ENCODE measurements at regions not wholly inside any gene's neighbourhood (a gene's known extent, or its start where the extent isn't known, plus 50 kb on each side); places are given as distances from the start of the nearest gene placed in this dataset.
A peak's percentile ranks its signal among the peaks of the same experiment; 100 is the strongest.

DNA sequence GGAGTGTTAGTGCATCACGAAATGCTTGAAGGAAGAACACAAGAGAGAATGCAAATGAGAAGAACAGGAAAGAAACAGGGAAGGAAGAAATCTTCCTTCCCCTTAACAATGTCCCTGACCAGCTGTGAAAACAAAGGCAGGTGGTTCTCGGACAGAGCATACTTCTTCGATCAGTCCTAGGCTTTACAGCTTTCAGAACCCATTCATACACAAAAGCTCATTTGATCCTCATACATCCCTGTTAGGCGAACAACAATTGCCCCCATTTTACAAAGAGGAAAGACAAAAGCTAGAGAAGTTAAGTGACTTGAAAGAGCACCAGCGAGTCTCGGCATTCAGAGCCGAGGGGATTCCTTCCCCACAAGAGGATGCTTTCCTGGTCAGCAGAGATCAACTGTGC is 57.2 kb upstream of the LRRC55 start:
- Histone ChIP-seq H3K4me3 (no peak overlapping the region), H3K27ac (peak overlapping the region in 6 of 8 donors; percentile 15 to 65 (median 54)), H3K4me1 (peaks cover 3 to 30% (median 13%) of the 10 kb centered on the region in 6 donors), H3K36me3 (no peaks in the 10 kb centered on the region), H3K27me3 (replicated peaks in 1 of 7) (peaks cover 0 to 31% (median 0%) of the 10 kb centered on the region in 7 donors), H3K9me3 (no peaks in the 10 kb centered on the region)
- TF ChIP-seq POLR2A (IDR thresholded peaks at IDR 0.05) (no peak), POLR2AphosphoS5 (IDR thresholded peaks at IDR 0.05) (no peak)
- TF ChIP-seq, protein P1, sequence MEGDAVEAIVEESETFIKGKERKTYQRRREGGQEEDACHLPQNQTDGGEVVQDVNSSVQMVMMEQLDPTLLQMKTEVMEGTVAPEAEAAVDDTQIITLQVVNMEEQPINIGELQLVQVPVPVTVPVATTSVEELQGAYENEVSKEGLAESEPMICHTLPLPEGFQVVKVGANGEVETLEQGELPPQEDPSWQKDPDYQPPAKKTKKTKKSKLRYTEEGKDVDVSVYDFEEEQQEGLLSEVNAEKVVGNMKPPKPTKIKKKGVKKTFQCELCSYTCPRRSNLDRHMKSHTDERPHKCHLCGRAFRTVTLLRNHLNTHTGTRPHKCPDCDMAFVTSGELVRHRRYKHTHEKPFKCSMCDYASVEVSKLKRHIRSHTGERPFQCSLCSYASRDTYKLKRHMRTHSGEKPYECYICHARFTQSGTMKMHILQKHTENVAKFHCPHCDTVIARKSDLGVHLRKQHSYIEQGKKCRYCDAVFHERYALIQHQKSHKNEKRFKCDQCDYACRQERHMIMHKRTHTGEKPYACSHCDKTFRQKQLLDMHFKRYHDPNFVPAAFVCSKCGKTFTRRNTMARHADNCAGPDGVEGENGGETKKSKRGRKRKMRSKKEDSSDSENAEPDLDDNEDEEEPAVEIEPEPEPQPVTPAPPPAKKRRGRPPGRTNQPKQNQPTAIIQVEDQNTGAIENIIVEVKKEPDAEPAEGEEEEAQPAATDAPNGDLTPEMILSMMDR (IDR thresholded peaks at IDR 0.05 in 8 of 11, conservative IDR thresholded peaks at IDR 0.05 in 3 of 11): no peak
- DNase-seq: no peak
- intact Hi-C loops (cut with DNase I; ENCODE audit: low total_unique reads): loop anchor here (10.0 kb wide), 1 partner anchor 290 kb away; no protein-coding TSS in a partner anchor
- 33 to 42% (median 34%) methylated on average over 7 of the region's 7 CpGs for WGBS, 5 donors

DNA sequence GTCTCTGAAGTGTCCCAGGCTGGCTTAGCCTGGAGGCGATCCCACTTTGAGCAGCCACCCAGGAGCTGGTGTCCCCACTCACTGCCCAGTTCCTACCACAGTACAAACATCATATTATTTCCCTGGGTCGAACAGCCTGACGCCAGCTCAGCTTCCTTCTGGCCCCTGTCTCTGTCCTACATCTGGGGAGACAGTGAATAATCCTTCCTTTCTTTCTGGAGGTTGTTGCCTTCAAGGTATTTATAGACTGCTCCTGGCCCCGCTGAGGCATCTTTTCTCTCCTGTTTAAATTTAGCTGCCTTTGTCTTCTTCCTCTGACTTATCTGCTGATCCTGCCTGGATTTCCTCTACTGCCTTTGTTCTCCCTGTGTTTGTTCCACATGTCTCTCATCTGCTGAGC is 56.8 kb upstream of the LRRC55 start:
- no peak for TF ChIP-seq POLR2A (IDR thresholded peaks at IDR 0.05)
- Histone ChIP-seq H3K27me3 (replicated peaks in 1 of 7) (peaks cover 0 to 31% (median 0%) of the 10 kb centered on the region in 7 donors), H3K36me3 (no peaks in the 10 kb centered on the region), H3K4me3 (no peak overlapping the region), H3K9me3 (no peaks in the 10 kb centered on the region), H3K4me1 (peaks cover 3 to 30% (median 13%) of the 10 kb centered on the region in 6 donors), H3K27ac (peak overlapping the region in 6 of 8 donors; percentile 15 to 65 (median 54))
- intact Hi-C loops (cut with DNase I; ENCODE audit: low total_unique reads): loop anchor here (10.0 kb wide), 1 partner anchor 290 kb away; no protein-coding TSS in a partner anchor
- DNase-seq: no peak
- WGBS, 5 donors: 14 to 26% (median 17%) methylated on average over 4 of the region's 4 CpGs

DNA sequence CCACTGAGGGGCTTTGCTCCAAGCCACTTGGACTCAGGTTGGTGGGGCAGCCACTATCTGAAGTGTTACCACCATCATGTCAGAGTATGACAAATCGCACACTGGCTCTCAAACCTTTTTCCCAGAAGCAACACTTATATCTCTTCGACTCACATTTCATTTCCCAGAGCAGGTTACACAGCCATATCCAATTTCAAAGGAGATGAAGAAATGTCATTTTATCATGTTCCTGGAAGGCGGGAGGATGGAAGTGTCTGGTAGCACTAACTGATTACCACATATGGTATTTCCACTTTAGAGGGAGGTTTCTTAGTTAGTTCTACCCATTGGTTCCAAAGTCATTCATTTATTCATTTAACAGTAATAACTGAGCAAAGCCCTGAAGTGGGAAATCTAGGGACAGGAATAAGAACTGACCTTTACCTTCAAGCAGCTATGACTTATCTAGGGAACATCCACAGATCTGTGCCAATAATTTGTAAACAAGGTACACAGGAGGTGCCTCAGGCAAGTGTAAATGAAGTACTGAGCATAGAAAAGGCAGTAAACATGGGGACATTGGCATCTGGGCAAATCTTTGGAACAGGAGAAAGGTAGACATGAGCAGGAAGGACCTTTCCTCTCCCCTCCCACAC is 54.9 kb upstream of the LRRC55 start:
- Histone ChIP-seq H3K9me3 (no peaks in the 10 kb centered on the region), H3K4me3 (no peak overlapping the region), H3K27me3 (replicated peaks in 1 of 7) (peaks cover 0 to 31% (median 0%) of the 10 kb centered on the region in 7 donors), H3K27ac (no peak overlapping the region), H3K36me3 (no peaks in the 10 kb centered on the region), H3K4me1 (peaks cover 3 to 30% (median 13%) of the 10 kb centered on the region in 6 donors)
- no peak for TF ChIP-seq POLR2AphosphoS5 (IDR thresholded peaks at IDR 0.05)
- no peak for TF ChIP-seq POLR2A (IDR thresholded peaks at IDR 0.05)
- TF ChIP-seq, protein P1 (IDR thresholded peaks at IDR 0.05 in 8 of 11, conservative IDR thresholded peaks at IDR 0.05 in 3 of 11): no peak
- no peak for DNase-seq
- 72 to 91% (median 87%) methylated on average over 3 of the region's 3 CpGs for WGBS, 5 donors
- intact Hi-C loops (cut with DNase I; ENCODE audit: low total_unique reads): loop anchor here (10.0 kb wide), 1 partner anchor 292 kb away; no protein-coding TSS in a partner anchor

DNA sequence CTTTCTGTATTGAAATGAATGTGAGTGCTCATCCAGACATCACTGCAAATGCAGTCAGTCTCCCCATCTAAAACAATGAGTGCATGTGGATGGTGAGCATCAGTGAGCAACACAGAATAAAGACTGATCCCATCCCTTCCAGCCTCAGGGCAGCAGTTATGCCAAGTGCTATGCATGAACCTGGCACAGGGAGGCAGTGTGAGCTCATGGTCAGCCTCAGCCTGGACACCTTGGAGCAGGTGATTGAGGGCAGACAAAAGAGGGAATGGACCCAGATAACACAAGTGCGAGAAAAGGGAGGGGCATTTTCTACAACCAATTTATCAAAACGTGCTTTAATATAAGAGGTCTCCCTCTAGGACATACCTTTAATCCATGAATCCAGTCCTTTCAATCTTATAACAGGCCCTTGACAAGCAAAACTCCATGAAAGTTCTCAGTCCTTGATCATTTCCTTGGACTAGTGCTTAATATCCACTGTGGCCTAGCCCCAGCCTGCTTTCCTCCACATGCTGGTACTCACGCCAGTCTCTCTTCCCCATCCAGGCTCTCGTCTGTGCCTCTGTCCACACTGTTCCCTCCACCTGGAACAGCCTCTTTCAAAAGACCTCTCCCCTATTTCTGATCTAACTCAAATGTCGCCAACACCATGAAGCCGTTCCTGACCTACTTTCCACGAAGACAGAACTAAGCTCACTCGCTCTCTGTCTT is 50.5 kb upstream of the LRRC55 start:
- H3K27me3 ChIP-seq (replicated peaks in 1 of 7): peaks cover 0 to 5% (median 0%) of the 10 kb centered on the region in 7 donors
- TF ChIP-seq, protein P1 (IDR thresholded peaks at IDR 0.05 in 8 of 11, conservative IDR thresholded peaks at IDR 0.05 in 3 of 11): peak; percentile 17 to 65 (median 51)
- no peak for TF ChIP-seq POLR2A (IDR thresholded peaks at IDR 0.05)
- TF ChIP-seq POLR2AphosphoS5 (IDR thresholded peaks at IDR 0.05): no peak
- no peaks in the 10 kb centered on the region for H3K4me1 ChIP-seq
- H3K36me3 ChIP-seq: no peaks in the 10 kb centered on the region
- H3K4me3 ChIP-seq: no peak overlapping the region
- DNase-seq: no peak
- intact Hi-C loops (cut with DNase I; ENCODE audit: low total_unique reads): loop anchor here (5.0 kb wide), 1 partner anchor 121 kb away; no protein-coding TSS in a partner anchor
- WGBS, 5 donors: 65 to 70% (median 68%) methylated on average over 8 of the region's 8 CpGs
- no peak overlapping the region for H3K27ac ChIP-seq
- H3K9me3 ChIP-seq: no peaks in the 10 kb centered on the region
